SK-N-SH treated with all-trans-retinoic acid at 6 μM for 48 hours (cell line): ENCODE measurements at regions not wholly inside any gene's neighbourhood (a gene's known extent, or its start where the extent isn't known, plus 50 kb on each side); places are given as distances from the start of the nearest gene placed in this dataset.

Experiments used
- ATAC-seq: fragments of 200-7000 bp; cut with Tn5 transposase; 3 replicates; pipeline ENCODE4 v1.9.1; 2020; ENCODE audit warnings: mild to moderate bottlenecking, moderate library complexity
- ARNTL ChIP-seq: fragments of 450-650 bp; formaldehyde crosslinking; IDR thresholded peaks from 2 replicates; pipeline ENCODE4 v1.5.0; 2020; ENCODE audit warnings: low read depth, mild to moderate bottlenecking, moderate library complexity, borderline replicate concordance
- BACH2 ChIP-seq: fragments of 250-450 bp; sonication (Bioruptor Pico); IDR thresholded peaks from 2 replicates; pipeline ENCODE4 v1.9.0; 2021; ENCODE audit warnings: mild to moderate bottlenecking, borderline replicate concordance
- CSDC2 ChIP-seq: fragments of 250-450 bp; sonication (Bioruptor Pico); IDR thresholded peaks from 2 replicates; pipeline ENCODE4 v1.5.0; 2020; ENCODE audit warnings: mild to moderate bottlenecking, moderate library complexity
- ESRRG ChIP-seq: fragments of 250-450 bp; sonication (Bioruptor Pico); IDR thresholded peaks from 2 replicates; pipeline ENCODE4 v1.6.1; 2021; ENCODE audit warnings: mild to moderate bottlenecking
- GLIS3 ChIP-seq: fragments of 250-450 bp; sonication (Bioruptor Pico); IDR thresholded peaks from 2 replicates; pipeline ENCODE4 v1.5.0; 2020; ENCODE audit warnings: mild to moderate bottlenecking, moderate library complexity
- ISL1 ChIP-seq: fragments of 250-450 bp; sonication (Bioruptor Pico); IDR thresholded peaks from 2 replicates; pipeline ENCODE4 v2.1.2; 2022; ENCODE audit warnings: mild to moderate bottlenecking, moderate library complexity
- RARB ChIP-seq: fragments of 250-450 bp; sonication (Bioruptor Pico); IDR thresholded peaks from 2 replicates; pipeline ENCODE4 v1.8.0; 2021; ENCODE audit warnings: mild to moderate bottlenecking, moderate library complexity
- SNAI2 ChIP-seq: fragments of 250-450 bp; sonication (Bioruptor Pico); IDR thresholded peaks from 2 replicates; pipeline ENCODE4 v1.5.0; 2020; ENCODE audit warnings: mild to moderate bottlenecking, moderate library complexity
- TCF4 ChIP-seq: fragments of 250-450 bp; sonication (Bioruptor Pico); IDR thresholded peaks from 2 replicates; pipeline ENCODE4 v1.8.0; 2021; ENCODE audit warnings: mild to moderate bottlenecking, moderate library complexity, borderline replicate concordance
- TOX ChIP-seq: fragments of 250-450 bp; sonication (Bioruptor Pico); IDR thresholded peaks from 2 replicates; pipeline ENCODE4 v1.8.0; 2021; ENCODE audit warnings: mild to moderate bottlenecking, moderate library complexity, borderline replicate concordance
- ZC3H10 ChIP-seq: fragments of 250-450 bp; sonication (Bioruptor Pico); IDR thresholded peaks from 2 replicates; pipeline ENCODE4 v1.5.1; 2021; ENCODE audit warnings: mild to moderate bottlenecking, moderate library complexity
- ZFP3 ChIP-seq: fragments of 250-450 bp; sonication (Bioruptor Pico); IDR thresholded peaks from 2 replicates; pipeline ENCODE4 v1.5.0; 2020; ENCODE audit warnings: mild to moderate bottlenecking, moderate library complexity
- ZNF565 ChIP-seq: fragments of 450-650 bp; formaldehyde crosslinking; conservative IDR thresholded peaks from 2 replicates; pipeline ENCODE4 v1.5.0; 2020; ENCODE audit warnings: low read depth, mild to moderate bottlenecking, moderate library complexity
- ZNF70 ChIP-seq: fragments of 450-650 bp; formaldehyde crosslinking; IDR thresholded peaks from 2 replicates; pipeline ENCODE4 v1.5.0; 2020; ENCODE audit warnings: mild to moderate bottlenecking, moderate library complexity
- ZNF8 ChIP-seq: fragments of 450-650 bp; formaldehyde crosslinking; IDR thresholded peaks from 2 replicates; pipeline ENCODE4 v1.5.0; 2020; ENCODE audit warnings: mild to moderate bottlenecking, moderate library complexity
- TF ChIP-seq, protein P1 (sequence below): fragments of 250-450 bp; sonication (Bioruptor Pico); IDR thresholded peaks from 2 replicates; pipeline ENCODE4 v1.8.0; 2020; ENCODE audit warnings: mild to moderate bottlenecking, moderate library complexity, borderline replicate concordance
- TF ChIP-seq, protein P2 (sequence below): fragments of 250-450 bp; sonication (Bioruptor Pico); IDR thresholded peaks from 2 replicates; pipeline ENCODE4 v1.5.1; 2021; ENCODE audit warnings: mild to moderate bottlenecking, moderate library complexity
- TF ChIP-seq, protein P3 (sequence below): fragments of 250-450 bp; sonication (Bioruptor Pico); IDR thresholded peaks from 2 replicates; pipeline ENCODE4 v1.5.1; 2020; ENCODE audit warnings: low read depth, mild to moderate bottlenecking, moderate library complexity
- TF ChIP-seq, protein P4 (sequence below): fragments of 250-450 bp; sonication (Bioruptor Pico); IDR thresholded peaks from 2 replicates; pipeline ENCODE4 v1.5.0; 2020; ENCODE audit warnings: mild to moderate bottlenecking, moderate library complexity
- TF ChIP-seq, protein P5 (sequence below): fragments of 250-450 bp; sonication (Bioruptor Pico); IDR thresholded peaks from 2 replicates; pipeline ENCODE4 v1.8.0; 2021; ENCODE audit warnings: low read depth, mild to moderate bottlenecking, moderate library complexity, borderline replicate concordance

DNA sequence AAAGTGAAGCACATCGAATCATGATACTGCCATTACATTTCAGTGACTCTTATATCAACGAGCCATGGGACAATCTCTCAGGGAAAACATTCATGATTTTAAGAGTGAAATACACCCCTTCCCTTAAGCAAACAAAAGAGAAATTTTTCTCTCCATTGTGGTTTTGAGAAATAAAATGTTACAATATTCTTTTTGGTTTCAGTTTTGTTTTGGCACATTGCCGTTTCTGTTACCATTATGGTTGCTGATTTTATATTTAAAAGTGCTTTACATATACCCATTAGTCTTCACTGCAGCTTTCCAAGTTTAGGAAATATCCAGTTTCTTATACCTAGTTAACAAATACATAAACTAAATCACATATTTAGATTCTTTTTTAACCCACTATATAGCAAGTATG is 126.8 kb upstream of the SEM1 start:
- no peak for ATAC-seq
- TF ChIP-seq ZC3H10 (no peak), ZFP3 (no peak), BACH2 (no peak), SNAI2 (CRISPR knock-in tag) (no peak), ZNF70 (CRISPR knock-in tag) (no peak), ZNF565 (CRISPR knock-in tag) (no peak), ISL1 (CRISPR knock-in tag) (no peak), GLIS3 (CRISPR knock-in tag) (no peak), ZNF8 (CRISPR knock-in tag) (no peak), RARB (CRISPR knock-in tag) (no peak), CSDC2 (CRISPR knock-in tag) (no peak)
- TF ChIP-seq, protein P1, sequence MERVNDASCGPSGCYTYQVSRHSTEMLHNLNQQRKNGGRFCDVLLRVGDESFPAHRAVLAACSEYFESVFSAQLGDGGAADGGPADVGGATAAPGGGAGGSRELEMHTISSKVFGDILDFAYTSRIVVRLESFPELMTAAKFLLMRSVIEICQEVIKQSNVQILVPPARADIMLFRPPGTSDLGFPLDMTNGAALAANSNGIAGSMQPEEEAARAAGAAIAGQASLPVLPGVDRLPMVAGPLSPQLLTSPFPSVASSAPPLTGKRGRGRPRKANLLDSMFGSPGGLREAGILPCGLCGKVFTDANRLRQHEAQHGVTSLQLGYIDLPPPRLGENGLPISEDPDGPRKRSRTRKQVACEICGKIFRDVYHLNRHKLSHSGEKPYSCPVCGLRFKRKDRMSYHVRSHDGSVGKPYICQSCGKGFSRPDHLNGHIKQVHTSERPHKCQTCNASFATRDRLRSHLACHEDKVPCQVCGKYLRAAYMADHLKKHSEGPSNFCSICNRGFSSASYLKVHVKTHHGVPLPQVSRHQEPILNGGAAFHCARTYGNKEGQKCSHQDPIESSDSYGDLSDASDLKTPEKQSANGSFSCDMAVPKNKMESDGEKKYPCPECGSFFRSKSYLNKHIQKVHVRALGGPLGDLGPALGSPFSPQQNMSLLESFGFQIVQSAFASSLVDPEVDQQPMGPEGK (CRISPR knock-in tag): no peak
- TF ChIP-seq, protein P2, sequence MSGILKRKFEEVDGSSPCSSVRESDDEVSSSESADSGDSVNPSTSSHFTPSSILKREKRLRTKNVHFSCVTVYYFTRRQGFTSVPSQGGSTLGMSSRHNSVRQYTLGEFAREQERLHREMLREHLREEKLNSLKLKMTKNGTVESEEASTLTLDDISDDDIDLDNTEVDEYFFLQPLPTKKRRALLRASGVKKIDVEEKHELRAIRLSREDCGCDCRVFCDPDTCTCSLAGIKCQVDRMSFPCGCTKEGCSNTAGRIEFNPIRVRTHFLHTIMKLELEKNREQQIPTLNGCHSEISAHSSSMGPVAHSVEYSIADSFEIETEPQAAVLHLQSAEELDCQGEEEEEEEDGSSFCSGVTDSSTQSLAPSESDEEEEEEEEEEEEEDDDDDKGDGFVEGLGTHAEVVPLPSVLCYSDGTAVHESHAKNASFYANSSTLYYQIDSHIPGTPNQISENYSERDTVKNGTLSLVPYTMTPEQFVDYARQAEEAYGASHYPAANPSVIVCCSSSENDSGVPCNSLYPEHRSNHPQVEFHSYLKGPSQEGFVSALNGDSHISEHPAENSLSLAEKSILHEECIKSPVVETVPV (CRISPR knock-in tag): no peak
- TF ChIP-seq, protein P3, sequence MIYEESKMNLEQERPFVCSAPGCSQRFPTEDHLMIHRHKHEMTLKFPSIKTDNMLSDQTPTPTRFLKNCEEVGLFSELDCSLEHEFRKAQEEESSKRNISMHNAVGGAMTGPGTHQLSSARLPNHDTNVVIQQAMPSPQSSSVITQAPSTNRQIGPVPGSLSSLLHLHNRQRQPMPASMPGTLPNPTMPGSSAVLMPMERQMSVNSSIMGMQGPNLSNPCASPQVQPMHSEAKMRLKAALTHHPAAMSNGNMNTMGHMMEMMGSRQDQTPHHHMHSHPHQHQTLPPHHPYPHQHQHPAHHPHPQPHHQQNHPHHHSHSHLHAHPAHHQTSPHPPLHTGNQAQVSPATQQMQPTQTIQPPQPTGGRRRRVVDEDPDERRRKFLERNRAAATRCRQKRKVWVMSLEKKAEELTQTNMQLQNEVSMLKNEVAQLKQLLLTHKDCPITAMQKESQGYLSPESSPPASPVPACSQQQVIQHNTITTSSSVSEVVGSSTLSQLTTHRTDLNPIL (CRISPR knock-in tag): no peak

DNA sequence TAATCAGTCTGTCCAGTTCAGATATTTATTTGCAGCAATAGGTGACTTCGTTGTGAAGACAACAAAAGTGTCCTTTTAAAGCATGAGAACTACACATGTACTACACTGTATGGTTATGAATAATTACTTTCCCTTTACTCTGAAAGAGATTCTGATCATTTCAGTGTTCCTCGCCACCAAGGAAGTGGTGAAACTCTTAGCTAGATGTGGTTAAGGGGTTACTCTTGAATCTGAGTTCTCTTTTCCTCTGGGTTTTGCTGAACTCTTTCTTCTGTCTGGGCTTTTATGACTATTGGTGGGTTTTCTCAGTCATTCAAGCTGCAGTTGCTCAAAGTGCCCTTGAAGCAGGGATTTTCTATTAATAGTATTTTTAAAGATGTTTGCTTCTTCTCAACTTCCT is 127.9 kb upstream of the SEM1 start:
- ATAC-seq: no peak
- no peak for TF ChIP-seq ESRRG (CRISPR knock-in tag)
- no peak for TF ChIP-seq ZNF8 (CRISPR knock-in tag)
- no peak for TF ChIP-seq ZNF565 (CRISPR knock-in tag)
- TF ChIP-seq SNAI2 (CRISPR knock-in tag): no peak
- TF ChIP-seq TOX (CRISPR knock-in tag): no peak
- no peak for TF ChIP-seq BACH2
- TF ChIP-seq TCF4 (CRISPR knock-in tag): no peak
- TF ChIP-seq, protein P2 (CRISPR knock-in tag): no peak
- TF ChIP-seq, protein P1 (CRISPR knock-in tag): no peak
- TF ChIP-seq, protein P4, sequence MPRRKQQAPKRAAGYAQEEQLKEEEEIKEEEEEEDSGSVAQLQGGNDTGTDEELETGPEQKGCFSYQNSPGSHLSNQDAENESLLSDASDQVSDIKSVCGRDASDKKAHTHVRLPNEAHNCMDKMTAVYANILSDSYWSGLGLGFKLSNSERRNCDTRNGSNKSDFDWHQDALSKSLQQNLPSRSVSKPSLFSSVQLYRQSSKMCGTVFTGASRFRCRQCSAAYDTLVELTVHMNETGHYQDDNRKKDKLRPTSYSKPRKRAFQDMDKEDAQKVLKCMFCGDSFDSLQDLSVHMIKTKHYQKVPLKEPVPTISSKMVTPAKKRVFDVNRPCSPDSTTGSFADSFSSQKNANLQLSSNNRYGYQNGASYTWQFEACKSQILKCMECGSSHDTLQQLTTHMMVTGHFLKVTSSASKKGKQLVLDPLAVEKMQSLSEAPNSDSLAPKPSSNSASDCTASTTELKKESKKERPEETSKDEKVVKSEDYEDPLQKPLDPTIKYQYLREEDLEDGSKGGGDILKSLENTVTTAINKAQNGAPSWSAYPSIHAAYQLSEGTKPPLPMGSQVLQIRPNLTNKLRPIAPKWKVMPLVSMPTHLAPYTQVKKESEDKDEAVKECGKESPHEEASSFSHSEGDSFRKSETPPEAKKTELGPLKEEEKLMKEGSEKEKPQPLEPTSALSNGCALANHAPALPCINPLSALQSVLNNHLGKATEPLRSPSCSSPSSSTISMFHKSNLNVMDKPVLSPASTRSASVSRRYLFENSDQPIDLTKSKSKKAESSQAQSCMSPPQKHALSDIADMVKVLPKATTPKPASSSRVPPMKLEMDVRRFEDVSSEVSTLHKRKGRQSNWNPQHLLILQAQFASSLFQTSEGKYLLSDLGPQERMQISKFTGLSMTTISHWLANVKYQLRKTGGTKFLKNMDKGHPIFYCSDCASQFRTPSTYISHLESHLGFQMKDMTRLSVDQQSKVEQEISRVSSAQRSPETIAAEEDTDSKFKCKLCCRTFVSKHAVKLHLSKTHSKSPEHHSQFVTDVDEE: no peak
- no peak for TF ChIP-seq ZNF70 (CRISPR knock-in tag)
- no peak for TF ChIP-seq RARB (CRISPR knock-in tag)
- TF ChIP-seq ARNTL: no peak
- no peak for TF ChIP-seq ISL1 (CRISPR knock-in tag)

DNA sequence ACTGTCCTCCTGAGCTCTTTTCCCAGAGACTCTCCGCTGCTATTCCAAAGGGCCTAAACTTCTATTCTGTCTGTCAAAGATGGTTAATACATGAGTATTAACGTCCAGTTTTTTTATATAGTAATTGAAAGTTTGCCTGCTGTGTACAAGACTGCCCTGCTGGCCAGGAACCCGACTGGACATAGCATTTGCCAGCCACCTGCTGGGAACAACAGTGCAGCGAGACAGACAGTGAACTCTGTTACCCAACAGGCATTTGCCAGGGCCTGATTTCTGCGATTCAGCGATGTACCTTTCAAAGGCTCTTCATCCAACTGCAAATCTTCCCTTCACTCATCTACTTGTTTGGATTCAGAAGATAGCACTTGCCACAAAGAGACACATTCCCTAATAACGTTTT is 128.8 kb upstream of the SEM1 start:
- TF ChIP-seq, protein P5, sequence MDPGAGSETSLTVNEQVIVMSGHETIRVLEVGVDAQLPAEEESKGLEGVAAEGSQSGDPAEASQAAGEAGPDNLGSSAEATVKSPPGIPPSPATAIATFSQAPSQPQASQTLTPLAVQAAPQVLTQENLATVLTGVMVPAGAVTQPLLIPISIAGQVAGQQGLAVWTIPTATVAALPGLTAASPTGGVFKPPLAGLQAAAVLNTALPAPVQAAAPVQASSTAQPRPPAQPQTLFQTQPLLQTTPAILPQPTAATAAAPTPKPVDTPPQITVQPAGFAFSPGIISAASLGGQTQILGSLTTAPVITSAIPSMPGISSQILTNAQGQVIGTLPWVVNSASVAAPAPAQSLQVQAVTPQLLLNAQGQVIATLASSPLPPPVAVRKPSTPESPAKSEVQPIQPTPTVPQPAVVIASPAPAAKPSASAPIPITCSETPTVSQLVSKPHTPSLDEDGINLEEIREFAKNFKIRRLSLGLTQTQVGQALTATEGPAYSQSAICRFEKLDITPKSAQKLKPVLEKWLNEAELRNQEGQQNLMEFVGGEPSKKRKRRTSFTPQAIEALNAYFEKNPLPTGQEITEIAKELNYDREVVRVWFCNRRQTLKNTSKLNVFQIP (CRISPR knock-in tag): no peak
- TF ChIP-seq GLIS3 (CRISPR knock-in tag) (no peak), ZC3H10 (no peak), ZNF70 (CRISPR knock-in tag) (no peak), ISL1 (CRISPR knock-in tag) (no peak)
- TF ChIP-seq, protein P1 (CRISPR knock-in tag): no peak
- no peak for ATAC-seq
